ENCODE measurements at regions not wholly inside any gene's neighbourhood (a gene's known extent, or its start where the extent isn't known, plus 50 kb on each side); places are given as distances from the start of the nearest gene placed in this dataset.

DNA sequence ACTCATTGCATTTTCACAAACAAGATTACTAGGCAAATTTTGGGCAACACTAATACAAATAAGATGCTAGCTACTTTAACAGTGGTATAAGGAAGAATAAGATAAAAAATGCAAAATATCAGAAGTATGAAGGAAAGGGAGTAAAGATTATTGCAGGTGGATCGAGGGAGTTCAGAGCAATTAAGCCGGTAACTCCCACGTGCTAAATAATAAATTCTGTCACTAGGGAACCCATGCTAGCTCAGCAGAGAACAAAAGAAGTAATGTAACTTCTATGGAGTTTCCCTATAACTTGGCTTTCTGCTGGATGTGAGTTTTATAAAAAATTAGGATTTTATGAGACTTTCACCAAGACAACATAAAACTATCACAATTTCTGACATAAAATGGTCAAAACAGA is 470.5 kb upstream of the RGS18 start:
- no peak overlapping the region for H3K4me2 ChIP-seq (ENCODE audit: low read length)
- no peaks in the 10 kb centered on the region for H3K27me3 ChIP-seq (ENCODE audit: insufficient read depth, low read length)
- H3K4me3 Mint-ChIP-seq (ENCODE audit: unreplicated experiment) = no peak overlapping the region
- H3K27me3 Mint-ChIP-seq (ENCODE audit: low read depth, unreplicated experiment) = no peaks in the 10 kb centered on the region
- no peaks in the 10 kb centered on the region for H3K4me1 Mint-ChIP-seq (ENCODE audit: low read depth, unreplicated experiment)
- no peaks in the 10 kb centered on the region for H3K36me3 Mint-ChIP-seq (ENCODE audit: low read depth, unreplicated experiment)
- no peaks in the 10 kb centered on the region for H3K79me2 ChIP-seq (ENCODE audit: insufficient read depth, low read length)
- H3K4me1 ChIP-seq (ENCODE audit: insufficient read depth, low read length) = no peaks in the 10 kb centered on the region
- peaks cover 5% of the 10 kb centered on the region for H3K9me3 Mint-ChIP-seq (ENCODE audit: unreplicated experiment)
- FAIRE-seq (no peak), DNase-seq (ENCODE audit: low read depth) (no peak)
- H4K20me1 ChIP-seq (ENCODE audit: insufficient read depth, low read length) = no peaks in the 10 kb centered on the region
- no peak overlapping the region for H3K4me3 ChIP-seq (ENCODE audit: insufficient read depth, low read depth, low read length)
- TF ChIP-seq CTCF (IDR thresholded peaks at IDR 0.05; ENCODE audit: insufficient read depth, low read depth, low read length) (no peak), EZH2 (IDR thresholded peaks at IDR 0.05; ENCODE audit: insufficient read depth, low read length) (no peak)
- H3K27ac Mint-ChIP-seq (ENCODE audit: unreplicated experiment) = no peak overlapping the region
- no peak overlapping the region for H2AFZ ChIP-seq (ENCODE audit: low read depth, low read length)
- no peaks in the 10 kb centered on the region for H3K36me3 ChIP-seq (ENCODE audit: insufficient read depth, low read length)
- H3K27ac ChIP-seq (ENCODE audit: low read depth, low read length) = no peak overlapping the region
- no peaks in the 10 kb centered on the region for H3K9me3 ChIP-seq (ENCODE audit: insufficient read depth, low read depth, low read length)
- H3K9ac ChIP-seq (ENCODE audit: low read length) = no peak overlapping the region

DNA sequence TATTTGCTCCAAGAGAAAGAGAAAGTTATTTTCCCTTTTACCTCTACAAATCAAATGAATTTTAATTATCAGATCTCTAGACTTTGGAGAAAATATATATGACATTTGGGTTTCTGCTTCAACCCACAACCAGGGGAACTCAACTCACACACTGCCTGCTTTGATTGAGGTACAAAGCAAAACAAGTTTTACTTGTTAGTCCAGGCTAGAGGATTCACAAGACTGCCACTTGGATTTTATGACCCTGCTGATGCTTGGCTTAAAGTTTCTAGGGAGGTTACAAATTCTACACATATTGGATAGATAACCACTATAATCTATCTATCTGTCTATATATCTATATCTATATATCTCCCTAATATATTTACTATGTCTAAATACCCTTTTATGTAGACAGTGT is 467.3 kb upstream of the RGS18 start:
- H3K4me3 Mint-ChIP-seq (ENCODE audit: unreplicated experiment) = no peak overlapping the region
- Histone ChIP-seq H3K9ac (ENCODE audit: low read length) (no peak overlapping the region), H3K27ac (ENCODE audit: low read depth, low read length) (no peak overlapping the region), H3K4me2 (ENCODE audit: low read length) (no peak overlapping the region), H3K36me3 (ENCODE audit: insufficient read depth, low read length) (no peaks in the 10 kb centered on the region), H3K4me3 (ENCODE audit: insufficient read depth, low read depth, low read length) (no peak overlapping the region), H3K79me2 (ENCODE audit: insufficient read depth, low read length) (no peaks in the 10 kb centered on the region), H3K4me1 (ENCODE audit: insufficient read depth, low read length) (no peaks in the 10 kb centered on the region), H3K9me3 (ENCODE audit: insufficient read depth, low read depth, low read length) (no peaks in the 10 kb centered on the region), H2AFZ (ENCODE audit: low read depth, low read length) (no peak overlapping the region), H4K20me1 (ENCODE audit: insufficient read depth, low read length) (no peaks in the 10 kb centered on the region), H3K27me3 (ENCODE audit: insufficient read depth, low read length) (no peaks in the 10 kb centered on the region)
- no peaks in the 10 kb centered on the region for H3K4me1 Mint-ChIP-seq (ENCODE audit: low read depth, unreplicated experiment)
- peaks cover 14% of the 10 kb centered on the region for H3K9me3 Mint-ChIP-seq (ENCODE audit: unreplicated experiment)
- TF ChIP-seq CTCF (IDR thresholded peaks at IDR 0.05; ENCODE audit: insufficient read depth, low read depth, low read length) (no peak), EZH2 (IDR thresholded peaks at IDR 0.05; ENCODE audit: insufficient read depth, low read length) (no peak)
- H3K36me3 Mint-ChIP-seq (ENCODE audit: low read depth, unreplicated experiment) = no peaks in the 10 kb centered on the region
- H3K27ac Mint-ChIP-seq (ENCODE audit: unreplicated experiment) = no peak overlapping the region
- H3K27me3 Mint-ChIP-seq (ENCODE audit: low read depth, unreplicated experiment) = no peaks in the 10 kb centered on the region
- FAIRE-seq (no peak), DNase-seq (ENCODE audit: low read depth) (no peak)

DNA sequence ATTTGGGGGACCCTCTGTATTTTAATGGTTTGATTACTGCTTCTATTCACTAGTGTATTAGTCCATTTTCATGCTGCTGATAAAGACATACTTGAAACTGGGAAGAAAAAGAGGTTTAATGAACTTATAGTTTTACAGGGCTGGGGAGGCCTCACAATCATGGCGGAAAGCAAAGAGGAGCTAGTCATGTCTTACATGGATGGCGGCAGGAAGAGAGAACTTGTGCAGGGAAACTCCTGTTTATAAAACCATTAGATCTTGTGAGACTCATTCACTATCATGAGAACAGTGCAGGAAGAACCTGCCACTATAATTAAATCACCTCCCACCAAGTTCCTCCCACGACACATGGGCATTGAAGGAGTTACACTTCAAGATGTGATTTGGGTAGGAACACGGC is 464.5 kb upstream of the RGS18 start:
- no peaks in the 10 kb centered on the region for H3K9me3 ChIP-seq (ENCODE audit: insufficient read depth, low read depth, low read length)
- no peaks in the 10 kb centered on the region for H4K20me1 ChIP-seq (ENCODE audit: insufficient read depth, low read length)
- FAIRE-seq (no peak), DNase-seq (ENCODE audit: low read depth) (no peak)
- H3K36me3 ChIP-seq (ENCODE audit: insufficient read depth, low read length) = no peaks in the 10 kb centered on the region
- no peak overlapping the region for H2AFZ ChIP-seq (ENCODE audit: low read depth, low read length)
- Mint-ChIP-seq H3K4me3 (ENCODE audit: unreplicated experiment) (no peak overlapping the region), H3K4me1 (ENCODE audit: low read depth, unreplicated experiment) (no peaks in the 10 kb centered on the region), H3K36me3 (ENCODE audit: low read depth, unreplicated experiment) (no peaks in the 10 kb centered on the region), H3K9me3 (ENCODE audit: unreplicated experiment) (peaks cover 14% of the 10 kb centered on the region), H3K27me3 (ENCODE audit: low read depth, unreplicated experiment) (no peaks in the 10 kb centered on the region), H3K27ac (ENCODE audit: unreplicated experiment) (no peak overlapping the region)
- no peak overlapping the region for H3K9ac ChIP-seq (ENCODE audit: low read length)
- no peak overlapping the region for H3K4me3 ChIP-seq (ENCODE audit: insufficient read depth, low read depth, low read length)
- no peaks in the 10 kb centered on the region for H3K79me2 ChIP-seq (ENCODE audit: insufficient read depth, low read length)
- no peak for TF ChIP-seq EZH2 (IDR thresholded peaks at IDR 0.05; ENCODE audit: insufficient read depth, low read length)
- no peak for TF ChIP-seq CTCF (IDR thresholded peaks at IDR 0.05; ENCODE audit: insufficient read depth, low read depth, low read length)
- no peaks in the 10 kb centered on the region for H3K4me1 ChIP-seq (ENCODE audit: insufficient read depth, low read length)
- no peak overlapping the region for H3K4me2 ChIP-seq (ENCODE audit: low read length)
- no peaks in the 10 kb centered on the region for H3K27me3 ChIP-seq (ENCODE audit: insufficient read depth, low read length)
- H3K27ac ChIP-seq (ENCODE audit: low read depth, low read length) = no peak overlapping the region
